Activated T-cell treated with anti-CD3 and anti-CD28 coated beads, Interleukin-2, amount 50 U/mL, for 4 hours (primary cell): ENCODE measurements at regions not wholly inside any gene's neighbourhood (a gene's known extent, or its start where the extent isn't known, plus 50 kb on each side); places are given as distances from the start of the nearest gene placed in this dataset.

ENCODE experiments used
- ATAC-seq, 2 donors: fragments of 200-7000 bp; cut with Tn5 transposase; one replicate each; pipeline ENCODE4 v1.10.0; 2021
- DNase-seq: peaks from one replicate; pipeline ENCODE4 v3.0.0-alpha.2; 2020
- H3K27me3 Mint-ChIP-seq: one replicate; pipeline ENCODE4 v1.8.0; 2021; ENCODE audit warnings: low read depth, mixed read lengths
- H3K36me3 Mint-ChIP-seq: one replicate; pipeline ENCODE4 v1.8.0; 2022; ENCODE audit warnings: mixed read lengths; ENCODE audit not compliant: insufficient read depth
- H3K4me1 Mint-ChIP-seq: one replicate; pipeline ENCODE4 v1.8.0; 2021; ENCODE audit warnings: low read depth, mixed read lengths
- H3K4me3 Mint-ChIP-seq: one replicate; pipeline ENCODE4 v1.8.0; 2021; ENCODE audit warnings: mild to moderate bottlenecking, moderate library complexity, mixed read lengths
- H3K9me3 Mint-ChIP-seq: one replicate; pipeline ENCODE4 v1.8.0; 2021; ENCODE audit warnings: mixed read lengths

DNA sequence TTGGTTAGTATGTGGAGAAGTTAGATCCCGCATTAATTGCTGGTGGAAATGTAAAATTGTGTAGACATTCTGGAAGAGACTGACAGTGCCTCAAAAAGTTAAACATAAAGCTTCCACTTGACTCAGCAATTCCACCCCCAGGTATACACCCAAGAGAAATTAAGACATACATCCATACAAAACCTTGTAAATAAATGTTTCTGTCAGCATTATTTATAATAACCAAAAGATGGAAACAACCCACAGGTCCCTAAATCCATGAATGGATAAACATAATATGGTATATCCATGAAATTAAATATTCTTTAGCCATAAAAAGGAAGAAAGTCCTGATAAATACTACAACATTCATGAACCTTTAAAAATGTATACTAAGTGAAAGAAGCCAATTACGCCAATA is 817.4 kb downstream of the NTRK3 start:
- H3K27me3 Mint-ChIP-seq = peaks cover 2% of the 10 kb centered on the region
- no peak for ATAC-seq
- H3K36me3 Mint-ChIP-seq = no peaks in the 10 kb centered on the region

DNA sequence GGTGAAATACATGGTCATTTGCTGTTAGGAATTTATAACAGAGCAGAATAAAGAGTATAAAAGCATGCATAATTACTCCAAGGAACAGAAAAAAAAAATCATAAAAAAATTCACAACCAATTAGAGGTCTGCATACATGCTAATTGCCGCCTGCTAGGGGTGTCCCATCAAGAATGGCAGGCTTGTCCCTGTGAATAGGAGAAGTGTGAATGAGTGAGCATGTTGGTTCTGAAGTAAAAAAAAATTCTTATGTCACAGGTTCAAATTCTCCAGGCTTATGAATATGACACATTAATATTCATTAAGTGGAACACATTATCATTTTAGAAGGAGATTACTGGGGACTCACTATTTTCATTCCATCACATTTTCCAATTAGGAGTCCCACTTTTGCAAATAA is 822.7 kb downstream of the NTRK3 start:
- Mint-ChIP-seq H3K27me3 (peaks cover 3% of the 10 kb centered on the region), H3K4me1 (no peaks in the 10 kb centered on the region), H3K4me3 (no peak overlapping the region), H3K9me3 (no peaks in the 10 kb centered on the region), H3K36me3 (no peaks in the 10 kb centered on the region)
- ATAC-seq = no peak
- no peak for DNase-seq

More for the DNA sequence above, 817.4 kb downstream of the NTRK3 start:
- DNase-seq = no peak
- Mint-ChIP-seq H3K4me3 (no peak overlapping the region), H3K4me1 (no peaks in the 10 kb centered on the region), H3K9me3 (no peaks in the 10 kb centered on the region)

DNA sequence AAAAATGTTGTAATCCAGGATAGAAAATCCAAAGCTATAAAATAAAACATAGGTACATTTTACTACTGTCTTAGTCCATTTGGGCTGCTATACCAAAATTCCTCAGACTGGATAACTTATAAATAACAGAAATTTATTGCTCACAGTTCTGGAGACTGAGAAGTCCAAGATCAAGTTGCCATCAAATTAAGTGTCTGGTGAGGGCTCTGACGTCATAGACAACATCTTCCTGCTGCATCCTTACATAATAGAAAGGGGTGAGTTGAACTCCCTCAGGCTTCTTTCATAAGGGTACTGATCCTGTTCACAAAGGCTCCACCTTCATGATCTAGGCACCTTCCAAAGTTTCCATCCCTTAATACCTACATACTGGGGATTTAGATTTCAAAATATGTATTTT is 826.8 kb downstream of the NTRK3 start:
- ATAC-seq = no peak
- Mint-ChIP-seq H3K4me3 (no peak overlapping the region), H3K9me3 (no peaks in the 10 kb centered on the region), H3K36me3 (no peaks in the 10 kb centered on the region), H3K4me1 (no peaks in the 10 kb centered on the region), H3K27me3 (peaks cover 2% of the 10 kb centered on the region)
- DNase-seq = no peak

GRCh38 chr15:87420017-87420416 is 836.5 kb downstream of the NTRK3 start:
- ATAC-seq (no peak), DNase-seq (no peak)
- Mint-ChIP-seq H3K4me3 (no peak overlapping the region), H3K4me1 (no peaks in the 10 kb centered on the region), H3K27me3 (peaks cover 7% of the 10 kb centered on the region), H3K9me3 (no peaks in the 10 kb centered on the region), H3K36me3 (no peaks in the 10 kb centered on the region)

GRCh38 chr15:87419344-87419743 is 837.2 kb downstream of the NTRK3 start:
- peaks cover 7% of the 10 kb centered on the region for H3K27me3 Mint-ChIP-seq
- H3K36me3 Mint-ChIP-seq = no peaks in the 10 kb centered on the region
- H3K9me3 Mint-ChIP-seq = no peaks in the 10 kb centered on the region
- ATAC-seq (no peak), DNase-seq (no peak)
- no peak overlapping the region for H3K4me3 Mint-ChIP-seq
- H3K4me1 Mint-ChIP-seq = no peaks in the 10 kb centered on the region

DNA sequence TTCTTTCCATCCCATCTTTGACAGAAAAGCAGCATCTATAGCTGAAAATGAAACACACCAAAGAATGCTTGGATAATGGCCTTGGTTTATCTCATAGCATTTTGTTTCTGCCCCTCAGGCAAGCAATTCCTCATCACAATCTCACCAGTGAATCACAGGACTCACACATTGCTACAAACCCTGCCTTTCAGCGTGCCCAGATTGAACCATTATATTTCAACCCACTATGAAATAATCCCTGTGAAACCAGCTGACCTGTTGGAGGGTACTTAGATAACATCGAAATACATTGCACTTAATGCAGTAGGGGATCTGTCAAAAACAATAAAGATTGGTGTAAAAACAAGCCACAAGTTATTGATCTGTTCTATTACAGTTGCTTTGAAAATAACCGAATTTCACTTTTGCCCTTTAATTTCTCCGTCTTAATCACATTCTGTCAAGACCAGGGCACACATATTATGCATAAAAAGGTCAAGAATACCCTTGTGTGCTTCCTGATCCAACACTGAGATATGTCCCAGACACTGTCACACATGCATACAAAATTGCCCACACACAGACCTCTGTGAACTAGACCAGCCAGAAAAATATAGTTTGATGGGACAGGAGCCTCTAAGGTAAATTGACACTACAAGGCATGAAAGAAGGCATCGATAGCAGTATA is 839.8 kb downstream of the NTRK3 start:
- H3K36me3 Mint-ChIP-seq = no peaks in the 10 kb centered on the region
- no peak for ATAC-seq
- DNase-seq = no peak
- peaks cover 5% of the 10 kb centered on the region for H3K27me3 Mint-ChIP-seq
- no peaks in the 10 kb centered on the region for H3K9me3 Mint-ChIP-seq
- no peaks in the 10 kb centered on the region for H3K4me1 Mint-ChIP-seq
- H3K4me3 Mint-ChIP-seq = no peak overlapping the region

- ATAC-seq (no peak), DNase-seq (no peak)
- Mint-ChIP-seq H3K4me3 (no peak overlapping the region), H3K27me3 (no peaks in the 10 kb centered on the region), H3K9me3 (peaks cover 3% of the 10 kb centered on the region), H3K36me3 (no peaks in the 10 kb centered on the region), H3K4me1 (no peaks in the 10 kb centered on the region)
Measured at GRCh38 chr15:87408902-87409301, 847.6 kb downstream of the NTRK3 start.

DNA sequence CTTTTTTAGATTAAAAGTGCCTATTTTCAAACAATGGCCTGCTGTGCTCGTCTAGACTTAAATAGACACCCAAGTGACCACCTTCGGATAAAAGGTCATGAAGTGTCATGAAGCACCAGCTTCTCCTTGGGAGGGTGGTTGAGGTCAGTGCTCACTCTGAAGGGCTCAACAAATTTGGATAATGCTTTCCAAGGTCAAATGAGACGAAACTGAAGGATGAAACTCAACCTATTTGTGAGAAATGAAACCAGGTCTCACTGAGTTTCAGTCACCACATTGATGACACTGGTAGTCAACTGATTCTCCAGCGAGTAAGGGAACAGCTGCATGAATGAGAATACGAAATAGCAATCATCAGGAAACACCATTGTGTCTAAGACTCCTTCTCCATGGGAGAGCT is 852.6 kb downstream of the NTRK3 start:
- no peaks in the 10 kb centered on the region for H3K36me3 Mint-ChIP-seq
- DNase-seq (no peak), ATAC-seq (no peak)
- H3K9me3 Mint-ChIP-seq = peaks cover 3% of the 10 kb centered on the region
- H3K27me3 Mint-ChIP-seq = peaks cover 3% of the 10 kb centered on the region
- H3K4me1 Mint-ChIP-seq = no peaks in the 10 kb centered on the region
- no peak overlapping the region for H3K4me3 Mint-ChIP-seq

GRCh38 chr15:87401973-87402372 is 854.6 kb downstream of the NTRK3 start:
- H3K9me3 Mint-ChIP-seq = peaks cover 3% of the 10 kb centered on the region
- no peak for DNase-seq

GRCh38 chr15:87394676-87395075 is 861.9 kb downstream of the NTRK3 start:
- Mint-ChIP-seq H3K9me3 (peaks cover 14% of the 10 kb centered on the region), H3K4me3 (no peak overlapping the region), H3K27me3 (peaks cover under 1% of the 10 kb centered on the region), H3K4me1 (no peaks in the 10 kb centered on the region), H3K36me3 (no peaks in the 10 kb centered on the region)
- DNase-seq = no peak
- ATAC-seq = no peak

More at GRCh38 chr15:87401973-87402372, 854.6 kb downstream of the NTRK3 start:
- peaks cover 3% of the 10 kb centered on the region for H3K27me3 Mint-ChIP-seq
- ATAC-seq = no peak
- no peaks in the 10 kb centered on the region for H3K36me3 Mint-ChIP-seq
- no peak overlapping the region for H3K4me3 Mint-ChIP-seq
- H3K4me1 Mint-ChIP-seq = no peaks in the 10 kb centered on the region

DNA sequence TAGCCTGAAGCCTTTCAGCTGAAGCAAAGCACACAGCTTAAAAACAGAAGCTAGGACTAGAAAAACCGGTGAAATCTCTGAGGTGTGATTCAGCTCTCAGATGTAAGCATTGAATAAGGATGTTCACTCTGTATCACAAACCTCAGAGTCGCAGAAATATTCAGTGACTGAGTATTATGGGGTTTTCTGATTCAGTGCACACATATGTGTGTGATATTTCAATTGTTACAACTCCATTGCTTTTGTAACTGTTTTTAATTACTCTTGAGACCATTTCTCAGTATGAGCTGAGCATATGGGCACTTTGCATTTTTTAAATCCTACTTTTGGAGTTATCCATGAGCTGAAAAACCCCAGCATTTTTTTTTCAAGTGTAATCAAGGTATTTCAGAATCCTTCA is 868.8 kb downstream of the NTRK3 start:
- no peak for ATAC-seq
- no peaks in the 10 kb centered on the region for H3K4me1 Mint-ChIP-seq

DNA sequence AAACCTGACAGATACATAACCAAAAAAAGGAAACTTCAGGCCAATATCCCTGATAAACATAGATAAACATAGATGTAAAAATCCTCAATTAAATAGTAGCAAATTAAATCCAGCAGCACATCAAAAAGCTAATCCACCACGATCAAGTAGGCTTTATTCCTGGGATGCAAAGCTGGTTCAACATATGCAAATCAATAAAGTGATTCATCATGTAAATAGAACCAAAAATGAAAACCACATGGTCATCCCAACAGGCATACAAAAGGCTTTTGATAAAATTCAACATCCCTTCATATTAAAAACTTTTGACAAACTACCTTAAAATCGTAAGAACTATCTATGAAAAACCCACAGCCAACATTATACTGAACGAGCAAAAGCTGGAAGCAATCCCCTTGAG is 882.2 kb downstream of the NTRK3 start:
- H3K27me3 Mint-ChIP-seq = peaks cover 4% of the 10 kb centered on the region
- no peaks in the 10 kb centered on the region for H3K36me3 Mint-ChIP-seq
- no peak for ATAC-seq
- H3K4me3 Mint-ChIP-seq = no peak overlapping the region
- H3K9me3 Mint-ChIP-seq = peaks cover 17% of the 10 kb centered on the region
- no peak for DNase-seq
- H3K4me1 Mint-ChIP-seq = no peaks in the 10 kb centered on the region

More for the DNA sequence above, 868.8 kb downstream of the NTRK3 start:
- H3K4me3 Mint-ChIP-seq = no peak overlapping the region
- DNase-seq = no peak
- no peaks in the 10 kb centered on the region for H3K36me3 Mint-ChIP-seq
- H3K9me3 Mint-ChIP-seq = peaks cover 4% of the 10 kb centered on the region
- H3K27me3 Mint-ChIP-seq = peaks cover 3% of the 10 kb centered on the region

DNA sequence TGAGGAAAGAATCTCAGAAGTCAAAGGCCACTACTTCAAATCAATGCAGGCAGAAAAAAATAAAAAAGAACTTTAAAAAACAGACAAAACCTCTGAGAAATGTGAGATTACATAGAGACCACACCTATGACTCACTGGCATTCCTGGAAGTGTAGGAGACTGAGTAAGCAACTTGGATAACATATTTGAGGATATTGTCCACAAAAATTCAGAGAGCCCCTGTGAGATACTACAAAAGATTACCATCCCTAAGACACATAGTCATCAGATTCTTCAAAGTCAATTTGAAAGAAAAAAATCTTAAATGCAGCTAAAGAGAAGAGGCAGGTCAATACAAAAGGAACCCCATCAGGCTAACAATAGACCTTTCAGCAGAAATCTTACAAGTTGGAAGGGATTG is 887.3 kb downstream of the NTRK3 start:
- H3K36me3 Mint-ChIP-seq = no peaks in the 10 kb centered on the region
- no peaks in the 10 kb centered on the region for H3K4me1 Mint-ChIP-seq

GRCh38 chr15:87368511-87368910 is 888.0 kb downstream of the NTRK3 start:
- Mint-ChIP-seq H3K27me3 (peaks cover under 1% of the 10 kb centered on the region), H3K4me3 (no peak overlapping the region), H3K4me1 (no peaks in the 10 kb centered on the region), H3K9me3 (peaks cover 12% of the 10 kb centered on the region), H3K36me3 (no peaks in the 10 kb centered on the region)
- DNase-seq = no peak
- no peak for ATAC-seq

More for the DNA sequence above, 887.3 kb downstream of the NTRK3 start:
- peaks cover 12% of the 10 kb centered on the region for H3K9me3 Mint-ChIP-seq
- H3K27me3 Mint-ChIP-seq = peaks cover 4% of the 10 kb centered on the region
- ATAC-seq (no peak), DNase-seq (no peak)
- no peak overlapping the region for H3K4me3 Mint-ChIP-seq

DNA sequence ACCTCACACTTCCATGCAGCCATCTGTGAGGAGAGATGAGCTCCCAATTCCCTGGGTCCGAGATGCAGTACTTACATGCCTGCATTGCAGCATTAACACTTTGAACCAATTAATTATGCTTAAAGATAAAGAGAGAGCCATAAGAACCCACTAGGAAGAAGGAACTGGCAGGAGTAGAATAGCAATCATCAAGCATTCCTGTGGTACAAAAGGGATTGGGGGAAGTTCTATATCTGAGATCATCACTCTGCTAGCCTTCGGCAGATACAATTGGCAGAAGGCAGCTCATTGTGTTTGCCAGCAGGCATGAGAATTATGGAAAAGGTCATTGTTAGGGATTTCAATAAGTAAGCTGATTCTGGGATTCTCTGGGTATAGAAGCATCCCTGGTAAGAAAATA is 891.4 kb downstream of the NTRK3 start:
- H3K4me1 Mint-ChIP-seq = no peaks in the 10 kb centered on the region
- ATAC-seq = no peak
- no peaks in the 10 kb centered on the region for H3K36me3 Mint-ChIP-seq

More for the DNA sequence above, 891.4 kb downstream of the NTRK3 start:
- no peaks in the 10 kb centered on the region for H3K27me3 Mint-ChIP-seq
- peaks cover 5% of the 10 kb centered on the region for H3K9me3 Mint-ChIP-seq
- H3K4me3 Mint-ChIP-seq = no peak overlapping the region
- no peak for DNase-seq
